NT2/D1 (cell line): ENCODE measurements at regions not wholly inside any gene's neighbourhood (a gene's known extent, or its start where the extent isn't known, plus 50 kb on each side); places are given as distances from the start of the nearest gene placed in this dataset.

ENCODE experiments used
- SUZ12 ChIP-seq: IDR thresholded peaks from 2 replicates; pipeline ENCODE4 v1.6.1; 2011; ENCODE audit not compliant: insufficient read length, insufficient read depth; ENCODE audit errors: extremely low read depth
- YY1 ChIP-seq: IDR thresholded peaks from 2 replicates; pipeline ENCODE4 v1.6.1; 2011; ENCODE audit not compliant: insufficient read length, insufficient read depth
- ZNF274 ChIP-seq: IDR thresholded peaks from 2 replicates; pipeline ENCODE4 v1.6.1; 2011; ENCODE audit warnings: mild to moderate bottlenecking, low read depth, low read length

GRCh38 chr19:30799865-30800755, 427.9 kb downstream of the ZNF536 start:
- TF ChIP-seq ZNF274 (no peak), SUZ12 (no peak), YY1 (no peak)
